ENCODE measurements at regions not wholly inside any gene's neighbourhood (a gene's known extent, or its start where the extent isn't known, plus 50 kb on each side); places are given as distances from the start of the nearest gene placed in this dataset.
A peak's percentile ranks its signal among the peaks of the same experiment; 100 is the strongest.
"Not testable (repeated sequence)": the region's sequence is repeated elsewhere in the genome, so short reads cannot be mapped to it uniquely, and the experiment has no call there.

GRCh38 chrX:149420566-149420965 is 84.5 kb downstream of the IDS start:
- not testable (repeated sequence) for DNase-seq

- no peak for DNase-seq
Observed at GRCh38 chrX:149398027-149398426, 107.1 kb downstream of the IDS start.

- no peak for DNase-seq
Observed at GRCh38 chrX:149392921-149393320, 112.2 kb downstream of the IDS start.

GRCh38 chrX:149383852-149384251 is 121.3 kb downstream of the IDS start:
- no peak for DNase-seq

GRCh38 chrX:149374751-149375150 is 130.4 kb downstream of the IDS start:
- DNase-seq: no peak

- no peak for DNase-seq
Observed at GRCh38 chrX:149372866-149373265, 132.2 kb downstream of the IDS start.

GRCh38 chrX:149371986-149372385 is 133.1 kb downstream of the IDS start:
- DNase-seq: no peak

GRCh38 chrX:149370097-149370496 is 135.0 kb downstream of the IDS start:
- DNase-seq: no peak

GRCh38 chrX:149365552-149365951 is 139.6 kb downstream of the IDS start:
- no peak for DNase-seq

- DNase-seq: no peak
Observed at GRCh38 chrX:149365061-149365460, 140.0 kb downstream of the IDS start.

- no peak for DNase-seq
Observed at GRCh38 chrX:149363965-149364364, 141.1 kb downstream of the IDS start.

GRCh38 chrX:149346306-149346705 is 158.8 kb downstream of the IDS start:
- no peak for DNase-seq

- no peak for DNase-seq
Observed at GRCh38 chrX:149322316-149322715, 182.8 kb downstream of the IDS start.

- no peak for DNase-seq
Observed at GRCh38 chrX:149313871-149314371, 191.2 kb downstream of the IDS start.

GRCh38 chrX:149312988-149313387 is 192.1 kb downstream of the IDS start:
- no peak for DNase-seq

GRCh38 chrX:149312097-149312496 is 193.0 kb downstream of the IDS start:
- DNase-seq: no peak

- no peak for DNase-seq
Observed at GRCh38 chrX:149302705-149303104, 202.4 kb downstream of the IDS start.

GRCh38 chrX:149298111-149298510 is 207.0 kb downstream of the IDS start:
- no peak for DNase-seq

GRCh38 chrX:149296092-149296491 is 209.0 kb downstream of the IDS start:
- DNase-seq: no peak

- DNase-seq: peak; percentile 0
Observed at GRCh38 chrX:149286940-149287349, 218.2 kb downstream of the IDS start.

- no peak for DNase-seq
Observed at GRCh38 chrX:149284616-149285015, 220.5 kb downstream of the IDS start.

- no peak for DNase-seq
Observed at GRCh38 chrX:149283853-149284252, 221.3 kb downstream of the IDS start.

- DNase-seq: no peak
Observed at GRCh38 chrX:149282909-149283308, 222.2 kb downstream of the IDS start.

- DNase-seq: no peak
Observed at GRCh38 chrX:149280011-149280410, 225.1 kb downstream of the IDS start.

- DNase-seq: no peak
Observed at GRCh38 chrX:149275836-149276235, 229.3 kb downstream of the IDS start.
